Spleen (tissue), 7 donors: ENCODE measurements at regions not wholly inside any gene's neighbourhood (a gene's known extent, or its start where the extent isn't known, plus 50 kb on each side); places are given as distances from the start of the nearest gene placed in this dataset.

Source experiments
- POLR2A ChIP-seq, 3 donors: fragments of 450-650 bp; IDR thresholded peaks; one replicate each; pipeline ENCODE4 v1.5.1; 2017; ENCODE audit warnings: antibody characterized with exemption in 3 of 3, mild to moderate bottlenecking in 1 of 3
- TF ChIP-seq, protein P1 (sequence below), 11 experiments: fragments of 200-600 bp in 7 of 11; fragments of 450-650 bp in 4 of 11; sonication (generic) in 4 of 11; IDR thresholded peaks in 8 of 11; conservative IDR thresholded peaks in 3 of 11; 1 replicate in 7 of 11; 2 replicates in 4 of 11; pipeline versions ENCODE4 v1.4.0 to v1.8.0; 2016 to 2021; ENCODE audit warnings: antibody characterized with exemption in 11 of 11, inconsistent platforms in 4 of 11, mild to moderate bottlenecking in 1 of 11
- donor health status: DM: no; HTN: no; CAD: no; lungs with moderate emphysema.
- donor health status: DM: no; HTN: no; CAD: no.
- donor health status: DM: no; HTN: no; CAD: no.

DNA sequence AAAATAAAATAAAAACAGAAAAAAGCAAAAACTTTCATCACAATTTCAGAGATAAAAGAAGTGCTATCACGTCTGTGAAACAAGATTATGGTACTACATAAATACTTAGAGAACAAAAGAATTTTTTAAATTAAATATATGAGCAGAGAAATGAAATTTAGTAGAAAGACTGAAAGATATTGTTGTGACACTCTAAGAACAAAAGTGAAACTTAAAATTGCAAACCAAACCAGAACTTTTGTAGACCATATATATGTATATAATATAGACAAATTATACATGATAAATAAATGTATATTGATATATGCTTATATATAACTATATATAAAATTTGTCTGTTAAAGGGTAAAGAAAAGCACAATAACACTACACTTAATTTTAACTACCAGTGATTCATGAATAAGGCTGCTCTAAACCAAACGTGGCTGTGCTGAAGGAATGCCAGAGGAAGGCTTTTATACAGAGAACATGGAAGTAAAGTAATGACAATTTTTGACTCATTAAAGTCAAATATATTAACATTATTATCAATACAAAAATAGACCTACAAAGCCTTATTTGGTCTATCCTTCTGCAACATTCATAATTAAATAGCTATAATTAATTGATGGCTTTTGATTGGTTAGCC, 1516.7 kb upstream of the PCDH20 start:
- TF ChIP-seq POLR2A (IDR thresholded peaks at IDR 0.05): no peak
- TF ChIP-seq, protein P1, sequence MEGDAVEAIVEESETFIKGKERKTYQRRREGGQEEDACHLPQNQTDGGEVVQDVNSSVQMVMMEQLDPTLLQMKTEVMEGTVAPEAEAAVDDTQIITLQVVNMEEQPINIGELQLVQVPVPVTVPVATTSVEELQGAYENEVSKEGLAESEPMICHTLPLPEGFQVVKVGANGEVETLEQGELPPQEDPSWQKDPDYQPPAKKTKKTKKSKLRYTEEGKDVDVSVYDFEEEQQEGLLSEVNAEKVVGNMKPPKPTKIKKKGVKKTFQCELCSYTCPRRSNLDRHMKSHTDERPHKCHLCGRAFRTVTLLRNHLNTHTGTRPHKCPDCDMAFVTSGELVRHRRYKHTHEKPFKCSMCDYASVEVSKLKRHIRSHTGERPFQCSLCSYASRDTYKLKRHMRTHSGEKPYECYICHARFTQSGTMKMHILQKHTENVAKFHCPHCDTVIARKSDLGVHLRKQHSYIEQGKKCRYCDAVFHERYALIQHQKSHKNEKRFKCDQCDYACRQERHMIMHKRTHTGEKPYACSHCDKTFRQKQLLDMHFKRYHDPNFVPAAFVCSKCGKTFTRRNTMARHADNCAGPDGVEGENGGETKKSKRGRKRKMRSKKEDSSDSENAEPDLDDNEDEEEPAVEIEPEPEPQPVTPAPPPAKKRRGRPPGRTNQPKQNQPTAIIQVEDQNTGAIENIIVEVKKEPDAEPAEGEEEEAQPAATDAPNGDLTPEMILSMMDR (IDR thresholded peaks at IDR 0.05 in 8 of 11, conservative IDR thresholded peaks at IDR 0.05 in 3 of 11): no peak
